Kidney capillary endothelial cell (primary cell): ENCODE measurements at regions not wholly inside any gene's neighbourhood (a gene's known extent, or its start where the extent isn't known, plus 50 kb on each side); places are given as distances from the start of the nearest gene placed in this dataset.

Experiments
- DNase-seq: peaks from one replicate; pipeline ENCODE4 v3.0.0-alpha.2; 2018; ENCODE audit warnings: low spot score

DNA sequence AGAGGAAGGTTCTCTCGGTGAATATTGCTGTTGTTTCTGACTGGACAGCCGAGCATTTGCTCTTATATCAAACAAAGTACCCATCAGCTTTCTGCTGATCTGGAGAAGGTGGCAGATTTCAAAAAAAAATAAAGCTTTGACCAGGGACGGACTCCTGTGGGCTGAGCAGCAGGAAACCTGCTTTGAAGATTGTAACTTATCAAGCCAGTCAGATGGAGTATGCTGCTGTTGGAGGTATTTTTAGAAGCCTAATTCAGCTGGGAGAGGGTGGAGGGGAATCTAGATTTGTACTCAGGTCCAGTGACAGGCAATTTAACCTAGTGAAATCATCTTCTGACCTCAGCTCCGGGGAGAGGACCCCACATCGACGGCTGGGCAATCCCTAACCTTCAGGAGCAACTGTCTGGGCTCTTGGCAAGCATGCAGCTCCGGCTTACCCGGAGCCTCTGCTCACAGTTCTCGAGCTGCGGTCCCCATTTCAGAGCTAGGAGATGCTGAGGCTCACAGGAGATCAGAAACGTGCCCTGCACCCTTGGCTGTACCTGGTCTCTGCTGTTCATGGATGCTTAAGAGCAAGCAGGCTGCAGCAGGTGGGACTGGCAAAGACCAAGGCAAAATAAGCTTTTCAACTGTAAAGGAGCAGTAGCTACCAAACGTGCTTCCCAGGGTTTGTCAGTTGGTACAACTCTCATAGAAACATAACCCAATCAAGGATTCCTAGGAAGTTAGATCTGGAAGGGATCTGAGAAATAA, 89.3 kb upstream of the ST8SIA2 start:
- DNase-seq, result no peak

DNA sequence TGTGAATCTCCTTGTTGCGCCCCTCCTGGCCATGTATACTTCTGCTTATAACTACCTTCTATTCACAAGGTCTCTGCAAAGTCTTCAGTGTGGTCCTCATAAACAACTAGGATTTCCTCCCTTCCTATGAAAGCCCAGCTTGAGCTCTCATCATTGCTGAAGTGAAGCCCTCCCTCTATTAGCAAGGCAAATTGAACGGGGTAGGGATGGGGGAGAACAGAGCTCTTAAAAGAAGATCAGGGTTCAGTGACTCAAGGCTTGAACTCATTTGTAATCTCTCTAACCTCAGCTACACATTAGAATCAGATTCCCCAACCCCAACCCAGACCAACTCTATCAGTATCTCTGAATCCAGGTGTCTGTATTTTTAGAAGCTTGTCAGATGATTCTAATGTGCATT, 88.3 kb upstream of the ST8SIA2 start:
- DNase-seq, result no peak

- DNase-seq, result no peak
Observed at GRCh38 chr15:92306663-92307062, 87.0 kb upstream of the ST8SIA2 start.

DNA sequence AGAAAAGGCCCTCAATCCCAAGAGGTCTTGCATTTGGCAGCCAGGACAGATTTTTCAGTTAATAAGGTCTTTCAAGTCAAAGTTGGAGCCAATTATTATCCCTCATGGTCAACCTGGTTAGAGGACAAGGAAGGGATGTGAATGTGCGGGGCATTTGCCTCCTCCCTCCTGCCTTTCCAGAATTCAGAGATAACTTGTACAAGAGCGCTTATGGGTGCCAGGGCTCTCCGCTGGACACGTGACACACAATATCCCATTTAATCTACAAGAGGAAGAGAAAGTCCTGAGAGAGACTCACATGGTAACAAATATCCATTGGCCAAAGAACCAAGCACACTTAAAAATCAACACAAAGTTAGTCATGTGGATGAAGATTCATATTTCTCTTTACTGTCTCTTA, 78.5 kb upstream of the ST8SIA2 start:
- no peak for DNase-seq

DNA sequence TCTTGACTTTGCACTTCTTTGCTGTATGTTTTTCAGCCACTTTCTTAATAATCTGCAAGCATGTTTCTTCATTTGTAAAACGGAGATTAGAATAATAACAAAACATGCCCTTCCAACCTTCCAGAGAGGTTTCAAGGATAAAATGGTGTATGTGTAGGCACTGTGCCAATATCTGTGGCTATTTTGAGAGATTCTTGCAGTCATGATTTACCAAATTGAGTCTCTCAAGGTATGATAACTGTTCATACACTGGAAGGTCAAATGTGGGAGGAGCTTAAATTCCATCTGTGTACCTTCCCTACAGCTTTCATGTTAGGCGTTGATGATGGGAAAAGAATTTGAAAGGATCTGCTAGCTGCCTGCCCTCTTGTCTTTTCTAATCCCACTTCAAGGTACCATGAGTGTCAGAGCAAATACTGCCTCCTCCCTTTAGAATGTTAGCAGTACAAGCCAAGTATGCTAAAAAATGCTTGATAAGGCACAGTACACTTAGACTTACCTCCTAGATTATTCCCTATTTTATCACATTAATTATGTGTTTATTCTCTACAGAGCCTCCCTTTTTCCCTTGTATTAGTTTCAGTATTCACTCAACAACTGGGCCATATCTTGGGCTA, 78.0 kb upstream of the ST8SIA2 start:
- no peak for DNase-seq

DNA sequence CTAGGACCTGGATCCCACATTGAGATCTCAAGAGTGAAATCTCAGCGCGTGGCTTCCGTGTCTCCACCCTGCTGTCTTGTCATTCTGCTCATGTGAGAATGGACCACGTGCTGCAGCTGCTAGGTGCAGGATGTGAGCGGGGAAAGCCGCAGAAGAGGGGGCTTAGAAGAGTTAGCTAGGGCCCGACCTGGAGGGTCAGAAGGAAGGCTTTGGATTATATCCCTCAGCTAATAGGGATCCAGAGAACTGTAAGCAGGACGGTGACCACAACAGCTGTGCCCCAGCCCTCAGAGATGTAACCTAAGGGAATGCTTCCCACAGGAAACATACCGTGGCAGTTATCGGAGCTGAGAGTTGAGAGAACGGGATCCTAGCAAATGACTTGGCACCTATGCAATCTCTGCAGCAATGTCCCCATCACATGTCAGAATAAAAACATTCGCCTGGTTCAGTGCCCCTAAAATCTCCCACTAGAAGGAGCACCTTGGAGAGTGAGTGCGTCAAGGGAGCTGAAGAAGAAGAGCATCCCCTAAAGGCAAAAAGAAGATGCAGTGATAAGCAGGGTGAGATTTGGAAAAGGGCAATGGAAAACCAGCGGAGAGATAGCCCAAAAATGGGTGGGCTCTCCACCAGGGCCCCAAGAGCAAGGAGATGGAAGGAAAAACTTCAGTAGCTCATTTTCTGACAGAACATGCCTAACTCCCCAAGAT, 76.9 kb upstream of the ST8SIA2 start:
- no peak for DNase-seq

DNA sequence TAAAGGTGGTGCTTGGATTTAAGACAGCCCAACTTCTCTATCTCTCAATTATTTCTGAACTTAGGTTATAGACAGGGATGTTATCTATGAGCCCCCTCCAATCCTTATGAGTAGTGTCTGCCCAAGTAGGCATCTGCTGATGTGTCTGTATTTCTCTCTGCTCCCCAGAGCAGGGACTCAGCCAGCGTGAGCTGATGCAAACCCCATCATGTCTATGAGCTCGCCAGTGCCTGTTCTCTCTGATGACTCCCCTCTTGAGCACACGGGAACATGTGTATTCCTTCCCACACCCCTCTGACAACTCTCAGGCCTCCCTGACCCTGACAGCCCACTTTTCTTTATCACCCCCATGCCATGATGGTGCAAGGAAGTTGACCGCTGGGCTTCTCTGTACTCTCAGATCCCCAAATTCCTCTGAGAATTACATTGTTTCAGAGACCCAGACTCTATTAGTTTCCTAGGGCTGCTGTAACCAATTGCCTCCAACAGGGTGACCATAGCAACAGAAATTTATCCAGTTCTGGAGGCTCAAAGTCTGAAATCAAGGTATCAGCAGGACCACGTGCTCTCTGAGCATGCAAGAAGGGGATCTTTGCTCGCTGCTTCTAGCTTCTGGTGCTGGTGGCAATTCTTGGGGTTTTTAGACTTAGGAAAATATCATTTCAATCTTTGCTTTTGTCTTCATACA, 73.5 kb upstream of the ST8SIA2 start:
- no peak for DNase-seq

DNA sequence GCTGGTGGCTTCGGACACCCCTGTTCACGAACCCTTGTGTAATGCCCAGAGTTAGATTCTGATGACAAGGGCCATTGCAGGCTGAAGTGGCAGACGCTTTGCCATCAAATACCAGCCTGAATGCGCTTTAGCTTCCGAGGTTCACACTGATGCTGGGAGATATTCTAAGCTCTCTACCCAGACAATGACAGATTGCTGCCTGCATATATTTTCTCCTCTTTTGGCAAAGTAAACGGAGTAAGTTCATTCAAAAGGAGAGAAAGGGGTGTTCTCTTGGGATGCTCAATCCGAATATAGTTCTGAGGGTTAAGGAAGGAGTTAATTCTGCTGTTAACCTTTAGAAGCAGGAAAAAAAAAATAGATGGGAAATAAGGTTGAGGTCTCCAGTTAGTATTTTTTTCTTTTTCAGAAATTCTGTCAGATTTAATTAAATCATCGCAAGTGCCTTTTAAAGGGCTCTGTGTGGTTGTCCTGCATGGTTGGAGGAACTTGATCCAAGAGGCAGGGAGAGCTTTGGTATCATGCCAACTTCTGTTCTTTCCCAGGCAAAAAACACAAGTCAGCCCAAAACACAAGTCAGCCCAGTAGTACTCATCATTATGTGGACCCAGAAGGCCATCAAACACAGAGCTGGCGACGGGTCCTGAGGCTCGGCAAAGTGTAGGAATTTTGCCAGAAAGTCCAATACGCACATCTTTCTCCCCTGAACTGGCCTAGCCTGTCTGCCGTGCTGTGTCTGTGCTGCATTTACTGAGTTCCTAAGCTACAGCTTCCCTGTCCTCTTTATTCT, 70.9 kb upstream of the ST8SIA2 start:
- DNase-seq, result no peak

GRCh38 chr15:92323525-92323924, 70.2 kb upstream of the ST8SIA2 start:
- DNase-seq, result no peak

DNA sequence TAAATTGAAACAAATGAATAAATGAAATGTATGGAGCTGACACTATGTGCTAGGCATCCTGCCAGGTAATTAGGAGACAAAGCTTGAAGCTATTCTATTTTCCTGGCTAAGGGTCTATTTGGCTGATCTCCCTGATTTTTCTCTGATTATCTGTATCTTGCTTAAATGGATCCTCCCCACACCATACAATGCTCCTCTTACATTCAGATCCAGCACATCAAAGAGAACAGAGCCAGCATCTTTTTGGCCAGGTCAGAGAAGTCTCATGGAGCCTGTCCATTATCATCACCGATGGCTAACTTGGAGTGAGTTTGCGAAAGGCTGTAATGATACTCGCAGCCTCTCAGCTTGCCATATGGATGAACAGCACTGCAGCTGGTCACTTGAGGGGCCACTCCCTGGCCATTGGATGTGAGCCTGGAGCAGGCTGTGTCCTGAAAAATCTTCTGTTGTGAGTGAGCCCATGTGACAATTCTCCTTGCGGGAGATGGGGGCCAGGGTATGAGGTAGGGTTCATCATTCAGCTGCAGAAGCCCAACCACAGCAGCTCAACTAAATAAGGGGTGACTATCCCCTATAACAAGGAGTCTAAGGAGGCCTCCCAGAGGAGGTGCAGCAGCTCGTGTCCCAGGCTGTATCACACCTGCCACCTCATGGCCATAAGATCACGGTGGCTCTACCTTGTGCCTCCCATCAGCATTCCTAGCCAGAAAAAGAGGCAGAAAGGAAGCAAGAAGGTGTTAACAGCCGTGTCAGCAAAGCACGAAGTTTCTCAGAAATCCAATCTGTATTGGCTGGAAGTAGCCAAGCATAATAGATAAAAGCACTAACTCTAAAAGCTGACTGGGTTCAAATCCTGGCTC, 69.3 kb upstream of the ST8SIA2 start:
- no peak for DNase-seq

GRCh38 chr15:92326236-92326635, 67.4 kb upstream of the ST8SIA2 start:
- no peak for DNase-seq

- DNase-seq, result no peak
Observed at GRCh38 chr15:92327033-92327432, 66.6 kb upstream of the ST8SIA2 start.

DNA sequence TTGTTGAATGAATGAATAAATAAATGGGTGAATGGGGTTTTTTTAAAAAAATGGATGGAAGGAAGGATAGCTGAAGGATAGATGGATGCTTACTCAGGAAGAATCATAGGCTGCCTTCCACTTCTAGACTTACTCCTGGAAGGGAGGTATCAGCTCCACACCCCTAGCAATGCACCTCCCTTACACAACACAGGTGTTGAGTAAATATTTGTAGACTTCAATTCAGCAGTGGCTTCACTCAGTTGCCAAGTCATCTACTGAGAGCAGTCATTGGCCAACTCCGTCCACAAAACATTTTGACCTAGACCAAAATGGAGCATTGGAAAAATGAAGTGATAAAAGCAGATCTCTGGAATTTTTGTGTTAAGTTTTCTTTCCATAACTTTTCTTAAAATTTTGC, 65.5 kb upstream of the ST8SIA2 start:
- DNase-seq, result no peak

- DNase-seq, result no peak
Observed at GRCh38 chr15:92332125-92332899, 61.4 kb upstream of the ST8SIA2 start.

DNA sequence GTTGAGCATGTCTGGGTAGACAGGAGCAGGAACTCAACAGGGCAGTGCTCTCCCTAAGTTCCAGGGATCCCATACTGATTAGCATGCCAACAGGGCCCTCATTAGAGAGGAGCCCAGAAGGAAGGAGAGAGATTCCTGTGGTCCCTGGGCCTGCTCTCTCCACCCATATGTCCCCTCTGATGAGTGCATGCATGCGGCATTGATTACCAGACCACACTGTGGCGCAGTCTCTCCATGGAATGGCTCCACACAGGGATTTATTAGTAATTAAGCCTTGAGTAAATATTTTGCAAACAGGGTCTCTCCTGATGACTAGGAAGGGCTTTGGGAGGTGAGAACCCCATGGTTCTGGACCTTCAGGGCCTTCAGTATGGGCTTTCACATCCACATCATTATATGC, 60.0 kb upstream of the ST8SIA2 start:
- DNase-seq, result no peak

DNA sequence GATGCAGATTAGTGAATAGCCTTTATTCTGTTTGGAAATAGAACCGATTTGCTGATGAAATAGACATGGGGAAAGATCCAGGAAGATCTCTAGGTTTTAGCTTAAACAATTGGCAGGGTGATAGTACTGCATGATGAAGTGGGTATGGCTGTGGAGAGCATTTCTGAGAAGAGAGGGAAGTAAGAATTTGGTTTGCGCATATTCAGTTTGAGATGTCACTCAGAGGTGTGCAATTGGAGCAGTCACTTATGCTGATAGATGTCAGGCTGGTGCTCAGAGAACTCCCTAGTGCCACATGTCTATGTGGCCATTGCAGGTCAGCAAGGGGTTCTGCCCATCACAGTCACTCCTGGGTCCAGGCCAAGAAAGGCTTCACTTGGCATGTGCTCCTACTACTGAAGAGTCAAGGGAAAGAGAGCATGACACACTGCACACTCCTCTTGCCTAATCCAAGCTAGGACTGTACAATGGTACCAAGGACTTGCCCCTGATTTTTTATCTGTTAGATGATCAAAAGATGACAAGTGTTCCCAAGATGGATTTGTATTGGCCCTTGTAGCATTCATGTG, 57.2 kb upstream of the ST8SIA2 start:
- DNase-seq, result no peak

GRCh38 chr15:92339361-92339760, 54.3 kb upstream of the ST8SIA2 start:
- DNase-seq, result no peak
